ENCODE measurements at regions not wholly inside any gene's neighbourhood (a gene's known extent, or its start where the extent isn't known, plus 50 kb on each side); places are given as distances from the start of the nearest gene placed in this dataset.

DNA sequence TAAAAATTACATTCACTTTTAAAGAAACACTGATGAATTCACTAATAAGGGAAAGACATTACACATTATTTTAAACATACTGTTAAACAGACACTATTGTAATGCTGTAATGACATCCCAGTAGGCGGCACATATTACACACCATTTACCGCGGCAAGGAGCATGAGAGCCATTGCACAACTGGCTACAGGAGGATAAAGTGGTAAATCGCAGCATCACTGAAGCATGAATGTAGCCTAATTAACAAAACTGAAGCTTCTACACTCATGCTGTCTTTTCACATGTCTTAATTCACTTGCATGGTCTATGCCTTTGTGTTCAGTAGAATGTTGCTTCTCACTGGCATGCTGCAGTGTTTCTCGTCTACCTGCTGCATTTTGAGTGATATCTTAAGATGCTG lies 1046.0 kb downstream of the MRPL39 start:
- no peak for TF ChIP-seq CTCF (IDR thresholded peaks at IDR 0.05)
- no peak for TF ChIP-seq POLR2AphosphoS5 (IDR thresholded peaks at IDR 0.05)
- no peak for TF ChIP-seq POLR2A (IDR thresholded peaks at IDR 0.05)

Data from transverse colon (tissue), 4 donors.